Gastroesophageal sphincter (tissue), 4 donors: ENCODE measurements at regions not wholly inside any gene's neighbourhood (a gene's known extent, or its start where the extent isn't known, plus 50 kb on each side); places are given as distances from the start of the nearest gene placed in this dataset.

Source experiments
- ATAC-seq: fragments of 150-250 bp; one replicate; pipeline ENCODE4 v1.9.1; 2016; ENCODE audit warnings: mild to moderate bottlenecking, moderate library complexity
- H3K27ac ChIP-seq, 4 donors: fragments of 200-600 bp; sonication (generic) in 3 of 4; 1 replicate in 3 of 4; 2 replicates in 1 of 4; pipeline ENCODE4 v1.5.1; 2016 to 2019
- H3K27me3 ChIP-seq: fragments of 200-600 bp; sonication (generic); one replicate; pipeline ENCODE4 v1.5.1; 2019
- H3K36me3 ChIP-seq, 2 donors: fragments of 200-600 bp; sonication (generic); one replicate each; pipeline ENCODE4 v1.5.1; 2019; ENCODE audit warnings: control low read depth in 1 of 2
- H3K4me1 ChIP-seq, 3 donors: fragments of 200-600 bp; sonication (generic); 1 replicate in 2 of 3; 2 replicates in 1 of 3; pipeline ENCODE4 v1.5.1; 2016 to 2019; ENCODE audit warnings: control low read depth in 2 of 3
- H3K4me3 ChIP-seq, 2 donors: fragments of 200-600 bp; sonication (generic); one replicate each; pipeline ENCODE4 v1.5.1; 2019; ENCODE audit warnings: mild to moderate bottlenecking in 1 of 2, moderate library complexity in 1 of 2
- H3K9me3 ChIP-seq, 3 donors: fragments of 200-600 bp; sonication (generic); one replicate each; pipeline ENCODE4 v1.5.1; 2017 to 2019; ENCODE audit warnings: control low read depth in 2 of 3
- EP300 ChIP-seq: sonication (generic); formaldehyde crosslinking; IDR thresholded peaks from one replicate; pipeline ENCODE4 v1.6.1; 2017; ENCODE audit warnings: antibody characterized with exemption, mild to moderate bottlenecking
- POLR2A ChIP-seq, 2 donors: fragments of 450-650 bp; IDR thresholded peaks; one replicate each; pipeline ENCODE4 v1.6.1; 2017; ENCODE audit warnings: antibody characterized with exemption in 2 of 2, mild to moderate bottlenecking in 2 of 2, moderate library complexity in 1 of 2
- POLR2AphosphoS5 ChIP-seq: sonication (generic); formaldehyde crosslinking; IDR thresholded peaks from one replicate; pipeline ENCODE4 v1.6.1; 2017; ENCODE audit warnings: antibody characterized with exemption
- WGBS, 2 donors: methylation state at CpG; one replicate each; pipeline ENCODE4 v1.1.5; 2018; ENCODE audit warnings: low coverage in 1 of 2; 5-methylcytosine and 5-hydroxymethylcytosine counted together
- TF ChIP-seq, protein P1 (sequence below), 4 experiments: fragments of 200-600 bp in 2 of 4; fragments of 450-650 bp in 2 of 4; sonication (generic) in 1 of 4; IDR thresholded peaks; one replicate each; pipeline ENCODE4 v1.5.1; 2017 to 2019; ENCODE audit warnings: antibody characterized with exemption in 4 of 4, mild to moderate bottlenecking in 2 of 4, moderate library complexity in 2 of 4

DNA sequence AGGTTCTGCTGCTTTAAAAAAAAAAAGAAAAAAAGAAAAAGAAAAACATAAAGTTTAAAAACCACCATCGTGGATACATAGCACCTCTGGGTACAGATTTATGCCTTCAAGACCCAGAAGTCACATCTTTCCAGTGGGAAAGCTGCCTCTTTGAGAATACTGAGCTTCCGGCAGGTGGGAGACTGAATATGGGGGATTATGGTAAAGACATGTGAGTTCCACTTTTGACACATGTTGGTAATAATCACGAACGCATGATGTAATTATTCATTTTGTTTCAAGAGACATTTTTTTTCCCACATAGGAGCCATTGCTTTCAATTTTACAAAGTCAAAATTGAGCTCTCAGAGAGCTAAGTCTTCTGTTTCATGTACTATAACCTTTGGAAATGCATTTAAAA, 229.7 kb upstream of the CDH5 start:
- H3K27me3 ChIP-seq = no peaks in the 10 kb centered on the region
- H3K4me1 ChIP-seq = peaks cover 0 to 17% (median 8%) of the 10 kb centered on the region in 3 donors
- no peak for ATAC-seq
- H3K27ac ChIP-seq = no peak overlapping the region
- no peak overlapping the region for H3K4me3 ChIP-seq
- H3K36me3 ChIP-seq = no peaks in the 10 kb centered on the region
- no peaks in the 10 kb centered on the region for H3K9me3 ChIP-seq
- 50 to 59% methylated on average over 4 of the region's 4 CpGs for WGBS, 2 donors
- TF ChIP-seq, protein P1, sequence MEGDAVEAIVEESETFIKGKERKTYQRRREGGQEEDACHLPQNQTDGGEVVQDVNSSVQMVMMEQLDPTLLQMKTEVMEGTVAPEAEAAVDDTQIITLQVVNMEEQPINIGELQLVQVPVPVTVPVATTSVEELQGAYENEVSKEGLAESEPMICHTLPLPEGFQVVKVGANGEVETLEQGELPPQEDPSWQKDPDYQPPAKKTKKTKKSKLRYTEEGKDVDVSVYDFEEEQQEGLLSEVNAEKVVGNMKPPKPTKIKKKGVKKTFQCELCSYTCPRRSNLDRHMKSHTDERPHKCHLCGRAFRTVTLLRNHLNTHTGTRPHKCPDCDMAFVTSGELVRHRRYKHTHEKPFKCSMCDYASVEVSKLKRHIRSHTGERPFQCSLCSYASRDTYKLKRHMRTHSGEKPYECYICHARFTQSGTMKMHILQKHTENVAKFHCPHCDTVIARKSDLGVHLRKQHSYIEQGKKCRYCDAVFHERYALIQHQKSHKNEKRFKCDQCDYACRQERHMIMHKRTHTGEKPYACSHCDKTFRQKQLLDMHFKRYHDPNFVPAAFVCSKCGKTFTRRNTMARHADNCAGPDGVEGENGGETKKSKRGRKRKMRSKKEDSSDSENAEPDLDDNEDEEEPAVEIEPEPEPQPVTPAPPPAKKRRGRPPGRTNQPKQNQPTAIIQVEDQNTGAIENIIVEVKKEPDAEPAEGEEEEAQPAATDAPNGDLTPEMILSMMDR (IDR thresholded peaks at IDR 0.05) = no peak
- TF ChIP-seq POLR2A (IDR thresholded peaks at IDR 0.05) (no peak), POLR2AphosphoS5 (no peak), EP300 (no peak)

DNA sequence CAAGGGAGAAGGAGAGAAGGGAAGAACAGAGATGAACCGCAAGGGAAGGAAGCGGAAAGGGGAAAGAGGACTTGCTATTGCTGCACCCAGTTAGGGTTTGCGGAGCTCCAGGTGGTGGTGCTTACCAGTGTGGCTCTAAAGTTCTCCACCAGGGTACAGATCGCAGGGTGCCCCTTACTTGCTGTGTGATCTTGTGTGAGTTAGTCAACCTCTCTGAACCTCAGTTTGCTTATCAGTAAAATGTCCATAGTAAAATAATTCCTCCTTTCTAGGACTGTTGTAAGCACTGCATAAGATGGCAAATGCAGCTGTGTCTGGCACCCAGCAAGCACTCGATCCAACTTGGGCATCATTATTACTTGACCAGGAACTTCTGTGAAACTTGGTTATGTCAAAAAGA, 230.7 kb upstream of the CDH5 start:
- no peak for ATAC-seq
- peak overlapping the region in 1 of 4 donors; percentile 3 for H3K27ac ChIP-seq
- TF ChIP-seq, protein P1 (IDR thresholded peaks at IDR 0.05) = no peak
- TF ChIP-seq POLR2AphosphoS5 (no peak), EP300 (no peak)
- peaks cover 0 to 17% (median 8%) of the 10 kb centered on the region in 3 donors for H3K4me1 ChIP-seq
- 97 to 100% methylated on average over 3 to 4 of the region's 5 CpGs for WGBS, 2 donors
- no peaks in the 10 kb centered on the region for H3K36me3 ChIP-seq
- H3K9me3 ChIP-seq = no peaks in the 10 kb centered on the region
- no peak overlapping the region for H3K4me3 ChIP-seq
- H3K27me3 ChIP-seq = no peaks in the 10 kb centered on the region

DNA sequence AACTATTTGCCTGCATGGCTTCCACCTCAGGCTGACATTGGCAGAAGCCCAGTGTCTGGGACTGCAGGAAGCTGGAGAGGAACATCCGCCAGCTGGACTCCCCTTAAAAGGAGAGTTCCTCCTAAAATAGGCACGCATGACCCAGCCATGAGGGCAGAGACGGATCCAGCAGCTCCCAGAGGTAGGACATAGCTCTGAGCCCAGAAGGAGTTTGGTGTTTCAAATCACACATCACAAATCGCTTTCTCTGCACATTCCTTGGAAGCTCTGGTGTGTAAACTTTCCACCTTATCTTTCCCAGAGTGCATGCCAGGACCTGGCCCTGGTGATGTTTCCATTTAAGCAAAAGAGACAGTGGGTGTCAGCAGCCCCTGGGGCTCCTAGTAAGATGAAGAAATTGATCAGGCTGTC, 231.1 kb upstream of the CDH5 start:
- peaks cover 0 to 17% (median 8%) of the 10 kb centered on the region in 3 donors for H3K4me1 ChIP-seq
- H3K27ac ChIP-seq = peak overlapping the region in 1 of 4 donors; percentile 3
- no peaks in the 10 kb centered on the region for H3K36me3 ChIP-seq
- TF ChIP-seq, protein P1 (IDR thresholded peaks at IDR 0.05) = no peak
- peak; percentile 48 for TF ChIP-seq POLR2AphosphoS5
- WGBS, 2 donors = 50% methylated on average over 1 of the region's 4 CpGs; no CpG with 5 or more reads in 1 of the 2 donors
- H3K4me3 ChIP-seq = no peak overlapping the region
- no peaks in the 10 kb centered on the region for H3K9me3 ChIP-seq
- peak; percentile 62 for ATAC-seq
- H3K27me3 ChIP-seq = no peaks in the 10 kb centered on the region

DNA sequence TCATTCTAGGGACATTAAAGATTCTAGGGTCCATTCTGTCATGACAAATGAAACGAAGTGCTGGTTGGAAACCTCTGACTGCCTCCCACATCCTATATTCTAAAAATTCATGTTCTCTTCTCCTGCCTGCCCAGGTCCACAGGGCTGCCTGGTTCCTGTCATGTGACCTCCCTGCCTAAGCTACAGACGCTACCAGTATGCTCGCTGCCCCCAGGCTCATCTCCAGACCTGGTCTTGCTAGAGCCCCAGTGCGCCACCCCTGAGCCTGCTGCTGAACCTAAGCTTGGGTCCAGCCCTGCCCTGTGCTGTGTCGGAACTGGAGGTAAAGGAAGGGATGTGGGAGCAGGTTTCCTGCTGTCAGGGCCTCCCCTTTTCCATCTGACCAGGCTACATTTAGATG, 231.6 kb upstream of the CDH5 start:
- Histone ChIP-seq H3K4me3 (no peak overlapping the region), H3K4me1 (peaks cover 0 to 17% (median 8%) of the 10 kb centered on the region in 3 donors), H3K9me3 (no peaks in the 10 kb centered on the region), H3K36me3 (no peaks in the 10 kb centered on the region), H3K27ac (no peak overlapping the region), H3K27me3 (no peaks in the 10 kb centered on the region)
- ATAC-seq = no peak
- WGBS, 2 donors = 55 to 81% methylated on average over 2 to 4 of the region's 5 CpGs
- no peak for TF ChIP-seq POLR2A (IDR thresholded peaks at IDR 0.05)
- TF ChIP-seq POLR2AphosphoS5 = no peak
- TF ChIP-seq EP300 = no peak
- TF ChIP-seq, protein P1 (IDR thresholded peaks at IDR 0.05) = no peak

DNA sequence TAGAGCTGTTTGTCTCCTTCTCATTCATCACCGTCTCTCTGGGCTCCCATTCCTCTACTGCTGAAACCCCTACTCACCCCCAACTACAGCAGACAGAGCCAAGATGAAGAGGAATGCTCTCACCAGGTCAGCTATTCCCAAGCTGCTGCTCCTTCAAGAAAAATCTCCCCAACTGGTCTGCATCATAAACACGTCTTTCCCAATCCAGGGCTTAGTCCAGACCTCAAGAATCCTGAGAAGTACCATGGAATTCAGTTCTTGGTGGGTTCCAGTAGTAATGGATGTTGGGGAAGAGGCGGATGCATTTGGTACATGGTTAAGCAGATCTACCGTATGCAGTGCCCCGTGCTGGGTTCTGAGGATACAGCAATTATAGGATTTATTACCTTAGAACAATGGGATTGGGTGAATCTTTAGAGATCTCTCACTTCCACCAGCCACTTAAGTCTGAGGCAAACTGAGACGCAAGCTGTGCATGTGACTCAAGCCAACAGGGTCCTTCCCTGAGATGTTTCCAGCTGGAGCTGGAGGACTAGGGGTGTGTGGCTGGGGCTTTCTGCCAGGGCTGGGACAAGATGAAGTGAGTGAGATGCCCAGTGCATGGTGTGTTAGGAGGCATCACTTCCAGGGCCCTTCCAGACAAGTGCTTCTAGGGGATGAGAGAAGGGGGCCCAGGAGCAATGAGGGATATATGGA, 232.7 kb upstream of the CDH5 start:
- Histone ChIP-seq H3K36me3 (no peaks in the 10 kb centered on the region), H3K4me3 (no peak overlapping the region), H3K27ac (no peak overlapping the region), H3K9me3 (no peaks in the 10 kb centered on the region), H3K27me3 (no peaks in the 10 kb centered on the region), H3K4me1 (peaks cover 0 to 17% (median 8%) of the 10 kb centered on the region in 3 donors)
- no peak for ATAC-seq
- no peak for TF ChIP-seq EP300
- no peak for TF ChIP-seq POLR2AphosphoS5
- 87 to 88% methylated on average over 5 of the region's 6 CpGs for WGBS, 2 donors
